Cardiac fibroblast (primary cell): ENCODE measurements at regions not wholly inside any gene's neighbourhood (a gene's known extent, or its start where the extent isn't known, plus 50 kb on each side); places are given as distances from the start of the nearest gene placed in this dataset.

Experiments used
- DNase-seq, 2 donors: peaks; one replicate each; pipeline versions ENCODE4 v3.0.0 to v3.0.0-alpha.2; 2010; ENCODE audit warnings: low read depth in 2 of 2
- H3K4me3 ChIP-seq, 2 donors: replicated peaks in 1 of 2; 1 replicate in 1 of 2; 2 replicates in 1 of 2; pipeline ENCODE4 v1.5.1; 2011; ENCODE audit warnings: low read depth in 2 of 2, low read length in 2 of 2, mild to moderate bottlenecking in 2 of 2, moderate library complexity in 1 of 2
- CTCF ChIP-seq: IDR thresholded peaks from one replicate; pipeline ENCODE4 v1.5.1; 2011; ENCODE audit warnings: low read depth, mild to moderate bottlenecking, low read length, inconsistent platforms

- TF ChIP-seq CTCF: no peak
- DNase-seq: no peak
- H3K4me3 ChIP-seq: no peak overlapping the region
Observed at GRCh38 chr4:64503416-64503815, 94.2 kb upstream of the TECRL start.

- H3K4me3 ChIP-seq: no peak overlapping the region
- TF ChIP-seq CTCF: no peak
- DNase-seq: peak in 1 of 2 donors; percentile 23
Observed at GRCh38 chr4:64497491-64497890, 88.2 kb upstream of the TECRL start.

GRCh38 chr4:64495946-64496345 lies 86.7 kb upstream of the TECRL start:
- H3K4me3 ChIP-seq: no peak overlapping the region
- no peak for TF ChIP-seq CTCF
- no peak for DNase-seq

- no peak for DNase-seq
- no peak overlapping the region for H3K4me3 ChIP-seq
- TF ChIP-seq CTCF: no peak
Observed at GRCh38 chr4:64489628-64490027, 80.4 kb upstream of the TECRL start.

- no peak overlapping the region for H3K4me3 ChIP-seq
- no peak for DNase-seq
- no peak for TF ChIP-seq CTCF
Observed at GRCh38 chr4:64479338-64479737, 70.1 kb upstream of the TECRL start.

- no peak for DNase-seq
- no peak overlapping the region for H3K4me3 ChIP-seq
- no peak for TF ChIP-seq CTCF
Observed at GRCh38 chr4:64477127-64477526, 67.9 kb upstream of the TECRL start.

GRCh38 chr4:64465263-64465662 lies 56.0 kb upstream of the TECRL start:
- DNase-seq: peak in 1 of 2 donors; percentile 0
- no peak for TF ChIP-seq CTCF
- H3K4me3 ChIP-seq: no peak overlapping the region
